ENCODE measurements at regions not wholly inside any gene's neighbourhood (a gene's known extent, or its start where the extent isn't known, plus 50 kb on each side); places are given as distances from the start of the nearest gene placed in this dataset.
A peak's percentile ranks its signal among the peaks of the same experiment; 100 is the strongest.

- H3K4me1 Mint-ChIP-seq, result no peaks in the 10 kb centered on the region
- H3K79me2 ChIP-seq (ENCODE audit: low read depth), result no peaks in the 10 kb centered on the region
- no peak overlapping the region for H2AFZ ChIP-seq (replicated peaks)
- H3K27ac Mint-ChIP-seq, result no peak overlapping the region
- H3K36me3 ChIP-seq, result no peaks in the 10 kb centered on the region
- H3K4me3 ChIP-seq, result no peak overlapping the region
- H4K20me1 ChIP-seq (ENCODE audit: low read depth), result no peaks in the 10 kb centered on the region
- H3K27ac ChIP-seq, result no peak overlapping the region
- no peak overlapping the region for H3K4me3 Mint-ChIP-seq
- no peak for DNase-seq (ENCODE audit: low spot score)
- H3K9me3 ChIP-seq (ENCODE audit: low read depth), result no peaks in the 10 kb centered on the region
- H3K27me3 ChIP-seq, result no peaks in the 10 kb centered on the region
- TF ChIP-seq EZH2 (IDR thresholded peaks at IDR 0.05) (no peak), CTCF (IDR thresholded peaks at IDR 0.05) (no peak), EZH2phosphoT487 (IDR thresholded peaks at IDR 0.05) (no peak)
- no peaks in the 10 kb centered on the region for H3K36me3 Mint-ChIP-seq
- no peaks in the 10 kb centered on the region for H3K27me3 Mint-ChIP-seq (ENCODE audit: insufficient read depth, low read depth)
- H3K4me1 ChIP-seq, result no peaks in the 10 kb centered on the region
- no peak overlapping the region for H3K4me2 ChIP-seq
- H3K9ac ChIP-seq, result no peak overlapping the region
- no peaks in the 10 kb centered on the region for H3K9me3 Mint-ChIP-seq
- H3F3A ChIP-seq (ENCODE audit: low read depth), result no peaks in the 10 kb centered on the region
Observed at GRCh38 chr20:11153819-11154218, 480.0 kb upstream of the JAG1 start.

- no peak overlapping the region for H3K4me3 Mint-ChIP-seq
Observed at GRCh38 chr20:11155156-11155756, 481.5 kb upstream of the JAG1 start.

GRCh38 chr20:11156922-11157321 is 483.1 kb upstream of the JAG1 start:
- peak overlapping the region; percentile 9 for H2AFZ ChIP-seq (replicated peaks)
- no peak for TF ChIP-seq EZH2phosphoT487 (IDR thresholded peaks at IDR 0.05)
- TF ChIP-seq EZH2 (IDR thresholded peaks at IDR 0.05), result no peak
- no peak for TF ChIP-seq CTCF (IDR thresholded peaks at IDR 0.05)

More at GRCh38 chr20:11155156-11155756, 481.5 kb upstream of the JAG1 start:
- no peaks in the 10 kb centered on the region for H3K36me3 ChIP-seq
- Mint-ChIP-seq H3K4me1 (no peaks in the 10 kb centered on the region), H3K27me3 (ENCODE audit: insufficient read depth, low read depth) (no peaks in the 10 kb centered on the region), H3K36me3 (no peaks in the 10 kb centered on the region), H3K9me3 (no peaks in the 10 kb centered on the region), H3K27ac (no peak overlapping the region)
- no peaks in the 10 kb centered on the region for H3K79me2 ChIP-seq (ENCODE audit: low read depth)
- no peaks in the 10 kb centered on the region for H3K27me3 ChIP-seq
- no peak overlapping the region for H3K27ac ChIP-seq
- H3F3A ChIP-seq (ENCODE audit: low read depth), result no peaks in the 10 kb centered on the region
- no peaks in the 10 kb centered on the region for H3K9me3 ChIP-seq (ENCODE audit: low read depth)
- H3K4me2 ChIP-seq, result no peak overlapping the region
- TF ChIP-seq EZH2 (IDR thresholded peaks at IDR 0.05) (no peak), CTCF (IDR thresholded peaks at IDR 0.05) (no peak), EZH2phosphoT487 (IDR thresholded peaks at IDR 0.05) (no peak)
- no peak overlapping the region for H3K4me3 ChIP-seq
- no peak for DNase-seq (ENCODE audit: low spot score)
- no peaks in the 10 kb centered on the region for H4K20me1 ChIP-seq (ENCODE audit: low read depth)
- H2AFZ ChIP-seq (replicated peaks), result no peak overlapping the region
- no peak overlapping the region for H3K9ac ChIP-seq
- no peaks in the 10 kb centered on the region for H3K4me1 ChIP-seq

More at GRCh38 chr20:11156922-11157321, 483.1 kb upstream of the JAG1 start:
- Histone ChIP-seq H3K4me1 (no peaks in the 10 kb centered on the region), H3K36me3 (no peaks in the 10 kb centered on the region), H3F3A (ENCODE audit: low read depth) (no peaks in the 10 kb centered on the region), H3K4me2 (no peak overlapping the region), H3K27me3 (no peaks in the 10 kb centered on the region), H3K79me2 (ENCODE audit: low read depth) (no peaks in the 10 kb centered on the region), H3K4me3 (no peak overlapping the region), H4K20me1 (ENCODE audit: low read depth) (no peaks in the 10 kb centered on the region), H3K9me3 (ENCODE audit: low read depth) (no peaks in the 10 kb centered on the region), H3K27ac (no peak overlapping the region), H3K9ac (no peak overlapping the region)
- Mint-ChIP-seq H3K4me1 (no peaks in the 10 kb centered on the region), H3K27me3 (ENCODE audit: insufficient read depth, low read depth) (no peaks in the 10 kb centered on the region), H3K36me3 (no peaks in the 10 kb centered on the region), H3K4me3 (no peak overlapping the region), H3K9me3 (no peaks in the 10 kb centered on the region), H3K27ac (no peak overlapping the region)
- no peak for DNase-seq (ENCODE audit: low spot score)
